HEK293T (cell line): ENCODE measurements at regions not wholly inside any gene's neighbourhood (a gene's known extent, or its start where the extent isn't known, plus 50 kb on each side); places are given as distances from the start of the nearest gene placed in this dataset.
"Not testable (repeated sequence)": the region's sequence is repeated elsewhere in the genome, so short reads cannot be mapped to it uniquely, and the experiment has no call there.

Source experiments
- ARNT ChIP-seq: fragments of 450-650 bp; IDR thresholded peaks from 2 replicates; pipeline ENCODE4 v1.6.1; 2017; ENCODE audit warnings: mild to moderate bottlenecking
- BHLHE40 ChIP-seq: fragments of 450-650 bp; IDR thresholded peaks from 2 replicates; pipeline ENCODE4 v1.6.1; 2016; ENCODE audit warnings: mild to moderate bottlenecking, moderate library complexity, borderline replicate concordance
- CTBP1 ChIP-seq: fragments of 450-650 bp; IDR thresholded peaks from 2 replicates; pipeline ENCODE4 v1.6.1; 2016; ENCODE audit warnings: borderline replicate concordance
- FOXA1 ChIP-seq: fragments of 450-650 bp; IDR thresholded peaks from 2 replicates; pipeline ENCODE4 v1.6.1; 2016; ENCODE audit warnings: mild to moderate bottlenecking
- FOXM1 ChIP-seq: fragments of 450-650 bp; IDR thresholded peaks from 2 replicates; pipeline ENCODE4 v1.6.1; 2017; ENCODE audit warnings: mild to moderate bottlenecking, borderline replicate concordance
- HDGF ChIP-seq: fragments of 450-650 bp; IDR thresholded peaks from 2 replicates; pipeline ENCODE4 v1.6.1; 2017; ENCODE audit warnings: antibody characterized with exemption, borderline replicate concordance
- LEF1 ChIP-seq: fragments of 450-650 bp; IDR thresholded peaks from 2 replicates; pipeline ENCODE4 v1.6.1; 2017; ENCODE audit warnings: mild to moderate bottlenecking, borderline replicate concordance
- NFRKB ChIP-seq: fragments of 450-650 bp; IDR thresholded peaks from 2 replicates; pipeline ENCODE4 v1.6.1; 2016; ENCODE audit warnings: mild to moderate bottlenecking, moderate library complexity
- SP1 ChIP-seq: fragments of 450-650 bp; IDR thresholded peaks from 2 replicates; pipeline ENCODE4 v1.6.1; 2017
- SUZ12 ChIP-seq: fragments of 450-650 bp; IDR thresholded peaks from 2 replicates; pipeline ENCODE4 v1.6.1; 2016; ENCODE audit warnings: mild to moderate bottlenecking
- TARDBP ChIP-seq: fragments of 450-650 bp; IDR thresholded peaks from 2 replicates; pipeline ENCODE4 v1.6.1; 2016
- ZNF384 ChIP-seq: fragments of 450-650 bp; IDR thresholded peaks from 2 replicates; pipeline ENCODE4 v1.6.1; 2016

DNA sequence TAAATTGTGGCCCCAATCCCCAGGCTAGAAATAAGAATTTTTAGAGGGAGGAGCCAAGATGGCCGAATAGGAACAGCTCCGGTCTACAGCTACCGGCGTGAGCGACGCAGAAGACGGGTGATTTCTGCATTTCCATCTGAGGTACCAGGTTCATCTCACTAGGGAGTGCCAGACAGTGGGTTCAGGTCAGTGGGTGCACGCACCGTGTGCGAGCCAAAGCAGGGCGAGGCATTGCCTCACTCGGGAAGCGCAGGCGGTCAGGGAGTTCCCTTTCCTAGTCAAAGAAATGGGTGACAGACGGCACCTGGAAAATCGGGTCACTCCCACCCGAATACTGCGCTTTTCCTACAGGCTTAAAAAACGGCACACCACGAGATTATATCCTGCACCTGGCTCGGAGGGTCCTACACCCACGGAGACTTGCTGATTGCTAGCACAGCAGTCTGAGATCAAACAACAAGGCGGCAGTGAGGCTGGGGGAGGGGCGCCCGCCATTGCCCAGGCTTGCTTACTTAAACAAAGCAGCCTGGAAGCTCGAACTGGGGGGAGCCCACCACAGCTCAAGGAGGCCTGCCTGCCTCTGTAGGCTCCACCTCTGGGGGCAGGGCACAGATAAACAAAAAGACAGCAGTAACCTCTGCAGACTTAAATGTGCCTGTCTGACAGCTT is 257.7 kb upstream of the MEIS1 start:
- TF ChIP-seq LEF1, SP1, CTBP1, FOXM1, NFRKB, FOXA1, ARNT, ZNF384, TARDBP, BHLHE40, SUZ12, HDGF: not testable (repeated sequence)
